Right lobe of liver (tissue), 4 donors: ENCODE measurements at regions not wholly inside any gene's neighbourhood (a gene's known extent, or its start where the extent isn't known, plus 50 kb on each side); places are given as distances from the start of the nearest gene placed in this dataset.

Source experiments
- CTCF ChIP-seq, 4 donors: fragments of 200-600 bp in 3 of 4; fragments of 450-650 bp in 1 of 4; IDR thresholded peaks; one replicate each; pipeline versions ENCODE4 v1.5.1 to v1.8.0; 2016 to 2022; ENCODE audit warnings: antibody characterized with exemption in 4 of 4, mild to moderate bottlenecking in 2 of 4
- POLR2A ChIP-seq: fragments of 450-650 bp; IDR thresholded peaks from one replicate; pipeline ENCODE4 v1.6.1; 2017; ENCODE audit warnings: antibody characterized with exemption, mild to moderate bottlenecking
- donor health status: DM: no; HTN: no; CAD: no.
- donor health status: DM: no; HTN: no; CAD: no.
- donor health status: DM: no; HTN: yes; CAD: no.

GRCh38 chr3:157624801-157625200 lies 121.6 kb upstream of the VEPH1 start:
- TF ChIP-seq CTCF (IDR thresholded peaks at IDR 0.05) (no peak), POLR2A (no peak)
